Hepatocyte (in vitro differentiated cells): ENCODE measurements at regions not wholly inside any gene's neighbourhood (a gene's known extent, or its start where the extent isn't known, plus 50 kb on each side); places are given as distances from the start of the nearest gene placed in this dataset.
"Not testable (repeated sequence)": the region's sequence is repeated elsewhere in the genome, so short reads cannot be mapped to it uniquely, and the experiment has no call there.

Source experiments
- DNase-seq: peaks from one replicate; pipeline ENCODE4 v3.0.0-alpha.2; 2016; ENCODE audit warnings: low spot score
- H2AFZ ChIP-seq: fragments of 200-600 bp; sonication (generic); 2 replicates; pipeline ENCODE4 v1.6.0; 2016; ENCODE audit warnings: antibody characterized with exemption, mild to moderate bottlenecking
- H3K27ac ChIP-seq: fragments of 200-600 bp; sonication (generic); 2 replicates; pipeline ENCODE4 v1.5.1; 2016; ENCODE audit warnings: mild to moderate bottlenecking
- H3K27me3 ChIP-seq: fragments of 200-600 bp; sonication (generic); 2 replicates; pipeline ENCODE4 v1.6.1; 2016
- H3K36me3 ChIP-seq: fragments of 200-600 bp; sonication (generic); replicated peaks from 2 replicates; pipeline ENCODE4 v1.5.1; 2016; ENCODE audit warnings: low read depth; ENCODE audit not compliant: insufficient read depth
- H3K4me1 ChIP-seq: fragments of 200-600 bp; sonication (generic); 2 replicates; pipeline ENCODE4 v1.5.1; 2016; ENCODE audit warnings: mild to moderate bottlenecking, moderate library complexity; ENCODE audit not compliant: insufficient read depth
- H3K4me2 ChIP-seq: fragments of 200-600 bp; sonication (generic); 2 replicates; pipeline ENCODE4 v1.6.0; 2016
- H3K4me3 ChIP-seq: fragments of 200-600 bp; sonication (generic); 2 replicates; pipeline ENCODE4 v1.5.1; 2016; ENCODE audit warnings: mild to moderate bottlenecking
- H3K79me2 ChIP-seq: fragments of 200-600 bp; sonication (generic); 2 replicates; pipeline ENCODE4 v1.6.0; 2017; ENCODE audit warnings: mild to moderate bottlenecking
- H3K9me2 ChIP-seq: fragments of 200-600 bp; sonication (generic); replicated peaks from 2 replicates; pipeline ENCODE4 v1.6.0; 2017; ENCODE audit warnings: mild to moderate bottlenecking; ENCODE audit not compliant: insufficient read depth
- H3K9me3 ChIP-seq: fragments of 200-600 bp; sonication (generic); 2 replicates; pipeline ENCODE4 v1.5.1; 2016; ENCODE audit warnings: low read depth, mild to moderate bottlenecking
- H4K20me1 ChIP-seq: fragments of 200-600 bp; sonication (generic); 2 replicates; pipeline ENCODE4 v1.6.0; 2016; ENCODE audit warnings: mild to moderate bottlenecking; ENCODE audit not compliant: insufficient read depth, poor library complexity, severe bottlenecking
- WGBS: methylation state at CpG from one replicate; pipeline ENCODE4 v1.1.6; 2016; ENCODE audit warnings: low lambda C conversion rate; ENCODE audit errors: missing lambda C conversion rate; 5-methylcytosine and 5-hydroxymethylcytosine counted together

- H3K27me3 ChIP-seq, H3K27ac ChIP-seq, H3K4me3 ChIP-seq, H4K20me1 ChIP-seq, H2AFZ ChIP-seq, H3K4me2 ChIP-seq, H3K9me2 ChIP-seq, H3K79me2 ChIP-seq, H3K36me3 ChIP-seq, H3K4me1 ChIP-seq, H3K9me3 ChIP-seq, DNase-seq: not testable (repeated sequence)
- WGBS = 73% methylated on average over 4 of the region's 7 CpGs
Observed at GRCh38 chr17:16843511-16843910, 128.4 kb downstream of the TNFRSF13B start.

- H3K4me3 ChIP-seq = not testable (repeated sequence)
- 46% methylated on average over 4 of the region's 6 CpGs for WGBS
Observed at GRCh38 chr17:16842346-16842745, 129.6 kb downstream of the TNFRSF13B start.

GRCh38 chr17:16841896-16842295, 130.0 kb downstream of the TNFRSF13B start:
- not testable (repeated sequence) for H3K9me3 ChIP-seq, H3K4me2 ChIP-seq, H3K4me1 ChIP-seq, H3K27me3 ChIP-seq, DNase-seq, H3K27ac ChIP-seq, H3K9me2 ChIP-seq, H3K4me3 ChIP-seq, H3K79me2 ChIP-seq, H2AFZ ChIP-seq, H4K20me1 ChIP-seq, H3K36me3 ChIP-seq
- WGBS = no CpG with 5 or more reads among the region's 10 CpGs

More at GRCh38 chr17:16842346-16842745, 129.6 kb downstream of the TNFRSF13B start:
- not testable (repeated sequence) for H3K9me2 ChIP-seq, H3K36me3 ChIP-seq, H3K4me1 ChIP-seq, H3K79me2 ChIP-seq, H3K9me3 ChIP-seq, H4K20me1 ChIP-seq, H3K4me2 ChIP-seq, H3K27me3 ChIP-seq, DNase-seq, H2AFZ ChIP-seq, H3K27ac ChIP-seq

- not testable (repeated sequence) for H3K9me2 ChIP-seq, H3K27me3 ChIP-seq, DNase-seq, H4K20me1 ChIP-seq, H3K9me3 ChIP-seq, H3K4me3 ChIP-seq, H2AFZ ChIP-seq, H3K4me2 ChIP-seq, H3K36me3 ChIP-seq, H3K27ac ChIP-seq, H3K79me2 ChIP-seq, H3K4me1 ChIP-seq
- WGBS = 84% methylated on average over 7 of the region's 9 CpGs
Observed at GRCh38 chr17:16840219-16840618, 131.7 kb downstream of the TNFRSF13B start.

GRCh38 chr17:16839242-16840175, 132.4 kb downstream of the TNFRSF13B start:
- 74% methylated on average over 6 of the region's 16 CpGs for WGBS
- H3K4me1 ChIP-seq, H3K9me2 ChIP-seq, H3K79me2 ChIP-seq, H3K9me3 ChIP-seq, H3K4me2 ChIP-seq, H3K27me3 ChIP-seq, H3K36me3 ChIP-seq, H2AFZ ChIP-seq, H4K20me1 ChIP-seq, H3K4me3 ChIP-seq, H3K27ac ChIP-seq, DNase-seq: not testable (repeated sequence)

GRCh38 chr17:16838795-16839194, 133.1 kb downstream of the TNFRSF13B start:
- H4K20me1 ChIP-seq, H2AFZ ChIP-seq, H3K4me2 ChIP-seq, H3K4me1 ChIP-seq, H3K9me2 ChIP-seq, H3K36me3 ChIP-seq, H3K27ac ChIP-seq, H3K27me3 ChIP-seq, DNase-seq, H3K9me3 ChIP-seq, H3K79me2 ChIP-seq, H3K4me3 ChIP-seq: not testable (repeated sequence)
- 71% methylated on average over 3 of the region's 6 CpGs for WGBS

GRCh38 chr17:16838287-16838686, 133.6 kb downstream of the TNFRSF13B start:
- not testable (repeated sequence) for H3K9me3 ChIP-seq, H3K4me3 ChIP-seq, H4K20me1 ChIP-seq, H2AFZ ChIP-seq, H3K36me3 ChIP-seq, H3K27ac ChIP-seq, H3K4me2 ChIP-seq, DNase-seq, H3K4me1 ChIP-seq, H3K79me2 ChIP-seq, H3K27me3 ChIP-seq, H3K9me2 ChIP-seq
- WGBS = 97% methylated on average over 4 of the region's 9 CpGs

- H3K4me2 ChIP-seq, H3K4me3 ChIP-seq, H3K79me2 ChIP-seq, H3K9me2 ChIP-seq, H3K4me1 ChIP-seq, H3K27ac ChIP-seq, H4K20me1 ChIP-seq, DNase-seq, H3K27me3 ChIP-seq, H3K9me3 ChIP-seq, H3K36me3 ChIP-seq, H2AFZ ChIP-seq: not testable (repeated sequence)
- 82% methylated on average over 9 of the region's 11 CpGs for WGBS
Observed at GRCh38 chr17:16837468-16838266, 134.3 kb downstream of the TNFRSF13B start.
